Left lung (tissue), 4 donors: ENCODE measurements at regions not wholly inside any gene's neighbourhood (a gene's known extent, or its start where the extent isn't known, plus 50 kb on each side); places are given as distances from the start of the nearest gene placed in this dataset.

Experiments
- ATAC-seq: fragments of 200-7000 bp; cut with Tn5 transposase; one replicate; pipeline ENCODE4 v1.9.1; 2020; ENCODE audit warnings: moderate library complexity
- DNase-seq, 4 donors: peaks; one replicate each; pipeline ENCODE4 v3.0.0-alpha.2; 2013 to 2020
- H3K27ac ChIP-seq, 2 donors: fragments of 200-600 bp; sonication (generic) in 1 of 2; one replicate each; pipeline versions ENCODE4 v1.5.0 to v1.8.0; 2020 to 2021
- H3K27me3 ChIP-seq, 2 donors: fragments of 200-600 bp; sonication (generic) in 1 of 2; one replicate each; pipeline versions ENCODE4 v1.5.0 to v1.8.0; 2020 to 2021
- H3K36me3 ChIP-seq, 2 donors: fragments of 200-600 bp; sonication (generic) in 1 of 2; one replicate each; pipeline versions ENCODE4 v1.5.0 to v1.8.0; 2020 to 2021
- H3K4me1 ChIP-seq, 2 donors: fragments of 200-600 bp; one replicate each; pipeline ENCODE4 v1.8.0; 2021
- H3K4me3 ChIP-seq, 2 donors: fragments of 200-600 bp; sonication (generic) in 1 of 2; one replicate each; pipeline versions ENCODE4 v1.5.0 to v1.8.0; 2020 to 2021; ENCODE audit warnings: mild to moderate bottlenecking in 1 of 2
- H3K9me3 ChIP-seq, 2 donors: fragments of 200-600 bp; sonication (generic) in 1 of 2; one replicate each; pipeline versions ENCODE4 v1.5.0 to v1.8.0; 2020 to 2021
- CTCF ChIP-seq, 2 donors: fragments of 200-600 bp; sonication (generic) in 1 of 2; IDR thresholded peaks; one replicate each; pipeline versions ENCODE4 v1.5.0 to v1.8.0; 2021; ENCODE audit warnings: antibody characterized with exemption in 2 of 2
- intact Hi-C, 2 donors: fragments of 100-400 bp; cut with DNase I; formaldehyde crosslinking; loops; one replicate each; pipeline versions ENCODE4 v1.11.2 to v1.14.2; 2022
- donor health status: DM: no; HTN: yes; CAD: no.
- donor health status: DM: no; HTN: no; CAD: no.

DNA sequence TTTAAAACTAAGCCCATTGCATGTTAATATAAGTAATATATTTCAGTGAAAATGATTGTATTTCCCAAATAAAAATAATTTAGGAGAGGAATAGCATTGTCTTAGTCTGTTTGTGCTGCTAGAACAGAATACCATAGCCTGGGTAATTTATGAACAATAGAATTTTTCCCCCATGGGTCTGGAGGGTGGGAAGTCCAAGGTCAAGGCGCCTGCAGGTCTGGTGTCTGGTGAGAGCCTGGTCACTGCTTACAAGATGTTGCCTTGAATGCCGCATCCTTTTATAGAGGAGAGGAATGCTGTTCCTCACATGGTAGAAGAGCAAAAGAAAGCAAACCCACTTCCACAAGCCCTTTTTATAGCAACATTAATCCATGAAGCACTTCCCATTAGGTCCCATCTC is 161.3 kb upstream of the ZFHX3 start:
- Histone ChIP-seq H3K27me3 (no peaks in the 10 kb centered on the region), H3K4me3 (no peak overlapping the region), H3K9me3 (no peaks in the 10 kb centered on the region), H3K36me3 (no peaks in the 10 kb centered on the region), H3K4me1 (no peaks in the 10 kb centered on the region), H3K27ac (no peak overlapping the region)
- no peak for TF ChIP-seq CTCF (IDR thresholded peaks at IDR 0.05)
- intact Hi-C loops, result no loop called here
- DNase-seq (no peak), ATAC-seq (no peak)

DNA sequence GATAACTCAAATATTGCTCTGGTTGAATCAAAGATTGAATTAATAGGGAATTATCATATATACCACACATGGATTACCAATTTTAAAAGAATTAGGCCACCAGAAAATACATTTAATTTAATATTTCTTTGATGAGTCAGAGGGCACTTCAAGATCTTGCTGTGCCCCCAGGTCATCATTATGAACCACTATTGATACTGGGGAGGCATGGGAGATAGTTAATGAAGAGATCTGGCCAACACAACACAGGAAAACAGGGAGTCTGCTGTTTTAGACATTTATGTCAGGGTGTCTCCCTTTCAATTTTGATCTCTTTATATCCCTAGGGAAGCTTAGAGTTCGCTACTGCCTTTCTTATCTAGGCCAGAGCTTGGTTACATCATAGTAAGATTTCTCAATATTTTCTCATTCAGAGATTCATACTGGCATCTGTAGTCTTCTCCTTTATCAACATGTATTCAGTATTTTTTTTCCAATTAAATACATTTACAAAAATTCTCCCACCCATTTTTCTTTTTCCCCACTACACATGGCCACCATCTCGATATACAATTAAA is 158.3 kb upstream of the ZFHX3 start:
- Histone ChIP-seq H3K4me1 (no peaks in the 10 kb centered on the region), H3K27me3 (no peaks in the 10 kb centered on the region), H3K4me3 (no peak overlapping the region), H3K27ac (no peak overlapping the region), H3K36me3 (no peaks in the 10 kb centered on the region), H3K9me3 (no peaks in the 10 kb centered on the region)
- intact Hi-C loops, result no loop called here
- no peak for DNase-seq
- no peak for ATAC-seq
- TF ChIP-seq CTCF (IDR thresholded peaks at IDR 0.05), result no peak

DNA sequence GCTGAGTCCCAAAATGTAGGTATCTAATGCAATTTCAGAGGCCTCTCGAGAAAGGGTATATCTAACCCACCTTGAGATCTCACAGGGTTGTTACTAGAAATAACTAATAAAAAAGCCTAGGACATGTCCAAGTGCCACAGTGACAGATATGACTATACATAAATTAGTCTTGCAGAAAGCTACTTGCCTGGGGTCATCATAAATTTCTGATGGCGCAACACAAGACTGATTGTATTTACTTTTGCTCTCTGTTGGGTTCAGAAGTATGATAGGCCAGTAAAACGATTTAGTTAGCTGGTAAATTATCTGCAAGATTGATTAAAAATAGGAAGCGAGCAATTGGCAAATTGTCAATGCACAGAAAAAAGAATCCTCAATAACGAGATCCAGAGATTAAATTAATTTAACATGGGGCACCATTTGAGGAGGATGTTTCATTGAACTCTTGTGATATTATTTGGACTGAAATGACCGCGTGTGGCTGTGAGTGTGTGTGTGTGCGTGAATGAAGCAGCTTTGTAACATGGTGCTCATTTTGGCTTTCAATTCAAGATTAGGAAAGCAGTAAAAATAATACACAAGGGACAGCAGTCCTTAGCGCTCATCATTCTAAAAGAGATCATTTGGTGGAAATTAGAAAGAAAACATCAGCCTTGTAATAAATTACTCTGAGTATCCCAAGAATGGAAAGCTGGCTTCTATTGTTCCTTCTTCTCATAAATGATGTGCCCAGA is 157.4 kb upstream of the ZFHX3 start:
- H3K27ac ChIP-seq, result no peak overlapping the region
- DNase-seq, result no peak
- H3K4me3 ChIP-seq, result no peak overlapping the region
- H3K4me1 ChIP-seq, result no peaks in the 10 kb centered on the region
- H3K9me3 ChIP-seq, result no peaks in the 10 kb centered on the region
- no peak for TF ChIP-seq CTCF (IDR thresholded peaks at IDR 0.05)
- no peaks in the 10 kb centered on the region for H3K27me3 ChIP-seq
- intact Hi-C loops, result no loop called here
- ATAC-seq, result no peak
- no peaks in the 10 kb centered on the region for H3K36me3 ChIP-seq

DNA sequence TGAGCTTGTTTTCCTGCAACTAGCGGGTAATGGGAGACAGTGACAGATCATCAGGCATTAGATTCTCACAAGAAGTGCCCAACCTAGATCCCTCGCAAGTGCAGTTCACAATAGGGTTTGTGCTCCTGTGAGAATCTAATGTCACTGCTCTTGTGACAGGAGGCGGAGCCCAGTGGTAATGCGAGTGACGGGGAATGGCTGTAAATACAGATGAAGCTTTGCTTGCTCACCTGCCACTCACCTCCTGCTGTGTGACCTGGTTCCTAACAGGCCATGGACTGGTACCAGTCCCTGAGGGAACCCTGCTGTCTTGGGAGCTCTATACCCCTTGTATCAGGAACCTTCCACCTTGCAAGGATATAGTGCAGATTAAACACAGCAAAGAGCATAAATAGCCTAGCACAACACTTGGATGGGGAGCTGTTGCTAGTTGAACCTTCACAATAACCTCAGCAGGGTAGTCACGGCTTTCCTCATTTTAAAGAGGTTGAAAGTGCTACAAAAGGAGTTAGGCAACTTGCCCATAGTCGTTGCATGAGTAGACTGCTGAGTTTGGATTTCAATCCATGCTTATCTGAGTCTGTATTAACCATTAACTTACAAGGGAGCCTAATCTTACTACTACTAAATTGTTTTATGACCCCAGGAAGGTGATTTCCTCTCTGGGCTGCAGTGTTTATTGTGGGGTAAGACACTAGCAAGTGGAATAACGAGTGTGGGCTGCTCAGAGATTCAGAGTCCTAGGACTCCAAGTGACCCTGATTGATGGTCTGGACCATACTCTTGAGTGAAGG is 156.6 kb upstream of the ZFHX3 start:
- H3K36me3 ChIP-seq, result no peaks in the 10 kb centered on the region
- intact Hi-C loops, result no loop called here
- H3K9me3 ChIP-seq, result no peaks in the 10 kb centered on the region
- no peaks in the 10 kb centered on the region for H3K27me3 ChIP-seq
- no peak overlapping the region for H3K27ac ChIP-seq
- H3K4me3 ChIP-seq, result no peak overlapping the region
- no peaks in the 10 kb centered on the region for H3K4me1 ChIP-seq
- no peak for DNase-seq
- peak; percentile 65 for ATAC-seq
- no peak for TF ChIP-seq CTCF (IDR thresholded peaks at IDR 0.05)

DNA sequence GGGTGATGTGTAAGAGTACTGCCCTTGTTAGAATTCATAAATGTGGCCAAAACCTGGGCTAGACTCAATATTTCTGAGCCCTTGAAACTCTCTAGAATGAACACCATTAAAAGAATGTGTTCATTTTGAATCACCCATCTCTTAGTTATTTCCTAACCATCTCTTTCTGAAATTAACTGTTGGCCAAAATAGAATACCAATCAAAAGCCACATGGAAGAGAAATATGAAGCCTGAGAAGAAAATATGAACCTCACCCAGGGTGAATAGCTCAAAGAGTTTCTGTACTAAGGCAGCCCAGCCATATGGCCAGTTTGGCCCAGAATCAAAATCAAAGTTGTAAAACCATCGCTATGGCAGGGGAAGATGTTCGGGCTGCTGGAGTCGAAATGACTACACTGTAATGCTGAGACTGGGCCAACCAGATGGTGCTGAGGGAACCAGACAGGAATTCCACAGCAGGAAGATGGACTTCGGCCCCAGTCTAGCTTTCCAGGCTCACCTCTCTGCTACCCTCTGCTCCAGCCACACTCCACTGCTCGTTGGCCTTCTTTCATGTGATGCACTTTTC is 154.3 kb upstream of the ZFHX3 start:
- ATAC-seq, result no peak
- no peak overlapping the region for H3K27ac ChIP-seq

More for the DNA sequence above, 154.3 kb upstream of the ZFHX3 start:
- intact Hi-C loops, result no loop called here
- H3K36me3 ChIP-seq, result no peaks in the 10 kb centered on the region
- TF ChIP-seq CTCF (IDR thresholded peaks at IDR 0.05), result no peak
- no peak overlapping the region for H3K4me3 ChIP-seq
- DNase-seq, result no peak
- no peaks in the 10 kb centered on the region for H3K9me3 ChIP-seq
- no peaks in the 10 kb centered on the region for H3K4me1 ChIP-seq
- no peaks in the 10 kb centered on the region for H3K27me3 ChIP-seq
